OCI-LY3 (cell line): ENCODE measurements at regions not wholly inside any gene's neighbourhood (a gene's known extent, or its start where the extent isn't known, plus 50 kb on each side); places are given as distances from the start of the nearest gene placed in this dataset.

Experiments
- H2AFZ ChIP-seq: fragments of 200-600, 300-600 bp; shearing (Covaris generic); 2 replicates; pipeline ENCODE4 v1.6.0; 2014; ENCODE audit warnings: antibody characterized with exemption, low read depth, low read length
- H3K27ac ChIP-seq: fragments of 200-600, 300-600 bp; sonication (generic); 2 replicates; pipeline ENCODE4 v1.5.1; 2014; ENCODE audit warnings: mild to moderate bottlenecking, low read length, moderate library complexity, mixed read lengths
- H3K27me3 ChIP-seq: fragments of 200-600, 300-600 bp; sonication (generic); 2 replicates; pipeline ENCODE4 v1.6.1; 2014; ENCODE audit warnings: low read depth, low read length, mixed read lengths
- H3K36me3 ChIP-seq: fragments of 200-600, 300-600 bp; sonication (generic); replicated peaks from 2 replicates; pipeline ENCODE3; 2014; ENCODE audit warnings: low read depth, low read length, mixed read lengths
- H3K4me1 ChIP-seq: fragments of 300-600, 200-600 bp; sonication (generic); 2 replicates; pipeline ENCODE4 v1.6.1; 2014; ENCODE audit warnings: low read length, mixed read lengths
- H3K4me2 ChIP-seq: fragments of 200-600, 300-600 bp; sonication (generic); 2 replicates; pipeline ENCODE4 v1.6.1; 2014; ENCODE audit warnings: low read length, mixed read lengths
- H3K4me3 ChIP-seq: fragments of 300-600, 200-600 bp; sonication (generic); 2 replicates; pipeline ENCODE4 v1.5.1; 2014; ENCODE audit warnings: antibody characterized with exemption, mild to moderate bottlenecking, low read length, moderate library complexity
- H3K79me2 ChIP-seq: fragments of 300-600, 200-600 bp; shearing (Covaris generic); 2 replicates; pipeline ENCODE4 v1.6.1; 2014; ENCODE audit warnings: mild to moderate bottlenecking, low read length, mixed read lengths
- H3K9ac ChIP-seq: fragments of 300-600, 200-600 bp; shearing (Covaris generic); 2 replicates; pipeline ENCODE4 v1.6.0; 2014; ENCODE audit warnings: mild to moderate bottlenecking, low read length, moderate library complexity
- H3K9me3 ChIP-seq: fragments of 200-600, 300-600 bp; shearing (Covaris generic); 2 replicates; pipeline ENCODE4 v1.6.1; 2014; ENCODE audit warnings: low read length, mixed read lengths; ENCODE audit not compliant: insufficient read depth
- H4K20me1 ChIP-seq: fragments of 200-600, 300-600 bp; sonication (generic); 2 replicates; pipeline ENCODE4 v1.6.1; 2016; ENCODE audit warnings: low read length, mixed read lengths; ENCODE audit not compliant: insufficient read depth
- EZH2phosphoT487 ChIP-seq: fragments of 200-600 bp; shearing (Covaris generic); IDR thresholded peaks from 2 replicates; pipeline ENCODE4 v1.6.1; 2018; ENCODE audit warnings: antibody characterized with exemption, mixed run types, low read depth
- TF ChIP-seq, protein P1 (sequence below): fragments of 200-600, 300-600 bp; sonication (generic); IDR thresholded peaks from 2 replicates; pipeline ENCODE4 v1.5.1; 2014; ENCODE audit warnings: antibody characterized with exemption, low read length, low read depth

DNA sequence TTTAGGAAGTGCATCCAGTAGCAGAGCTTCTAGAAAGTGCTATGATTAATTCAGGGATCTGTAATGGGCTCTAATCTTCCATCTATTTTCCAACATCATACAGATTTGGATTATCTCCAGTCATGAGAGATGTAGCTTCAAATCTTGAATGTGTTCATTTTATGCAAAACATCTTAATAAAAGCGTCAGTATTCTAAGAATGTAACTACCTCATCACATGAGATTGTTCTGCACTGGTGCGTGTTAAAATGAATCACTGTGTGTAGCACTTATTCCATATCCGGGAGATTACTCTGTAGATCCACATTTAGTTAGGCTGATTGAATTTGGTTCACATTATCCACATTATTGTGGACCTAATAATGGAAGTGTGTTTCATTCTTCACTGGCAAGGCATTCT, 344.9 kb upstream of the CHRM2 start:
- TF ChIP-seq, protein P1, sequence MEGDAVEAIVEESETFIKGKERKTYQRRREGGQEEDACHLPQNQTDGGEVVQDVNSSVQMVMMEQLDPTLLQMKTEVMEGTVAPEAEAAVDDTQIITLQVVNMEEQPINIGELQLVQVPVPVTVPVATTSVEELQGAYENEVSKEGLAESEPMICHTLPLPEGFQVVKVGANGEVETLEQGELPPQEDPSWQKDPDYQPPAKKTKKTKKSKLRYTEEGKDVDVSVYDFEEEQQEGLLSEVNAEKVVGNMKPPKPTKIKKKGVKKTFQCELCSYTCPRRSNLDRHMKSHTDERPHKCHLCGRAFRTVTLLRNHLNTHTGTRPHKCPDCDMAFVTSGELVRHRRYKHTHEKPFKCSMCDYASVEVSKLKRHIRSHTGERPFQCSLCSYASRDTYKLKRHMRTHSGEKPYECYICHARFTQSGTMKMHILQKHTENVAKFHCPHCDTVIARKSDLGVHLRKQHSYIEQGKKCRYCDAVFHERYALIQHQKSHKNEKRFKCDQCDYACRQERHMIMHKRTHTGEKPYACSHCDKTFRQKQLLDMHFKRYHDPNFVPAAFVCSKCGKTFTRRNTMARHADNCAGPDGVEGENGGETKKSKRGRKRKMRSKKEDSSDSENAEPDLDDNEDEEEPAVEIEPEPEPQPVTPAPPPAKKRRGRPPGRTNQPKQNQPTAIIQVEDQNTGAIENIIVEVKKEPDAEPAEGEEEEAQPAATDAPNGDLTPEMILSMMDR, result no peak
- TF ChIP-seq EZH2phosphoT487, result no peak
- Histone ChIP-seq H4K20me1 (no peaks in the 10 kb centered on the region), H3K9me3 (no peaks in the 10 kb centered on the region), H3K4me1 (no peaks in the 10 kb centered on the region), H3K36me3 (no peaks in the 10 kb centered on the region), H3K27me3 (no peaks in the 10 kb centered on the region), H3K4me2 (no peak overlapping the region), H3K9ac (no peak overlapping the region), H3K4me3 (no peak overlapping the region), H3K27ac (no peak overlapping the region), H3K79me2 (no peaks in the 10 kb centered on the region), H2AFZ (no peak overlapping the region)

DNA sequence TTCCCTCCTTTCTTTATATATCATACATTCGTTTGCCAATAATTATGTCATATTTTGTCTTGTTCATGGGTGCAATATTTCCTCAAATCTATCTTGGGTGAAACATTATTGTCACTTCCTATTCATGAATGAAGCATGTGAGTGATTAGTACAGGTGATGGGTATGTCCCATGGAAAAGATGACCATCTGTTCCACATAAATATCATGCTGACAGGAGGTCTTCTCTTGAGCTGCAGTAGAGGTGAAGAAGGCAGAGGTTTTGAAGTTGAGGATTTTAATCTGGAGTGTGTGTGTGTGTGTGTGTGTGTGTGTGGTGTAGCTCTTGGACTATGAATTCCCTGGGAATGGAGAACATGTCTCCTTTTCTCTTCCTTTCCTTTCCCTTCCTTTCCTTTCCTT, 350.5 kb upstream of the CHRM2 start:
- no peaks in the 10 kb centered on the region for H3K4me1 ChIP-seq
- H3K27me3 ChIP-seq, result no peaks in the 10 kb centered on the region
- H4K20me1 ChIP-seq, result no peaks in the 10 kb centered on the region
- no peaks in the 10 kb centered on the region for H3K79me2 ChIP-seq
- no peak overlapping the region for H2AFZ ChIP-seq
- H3K36me3 ChIP-seq, result no peaks in the 10 kb centered on the region
- no peak overlapping the region for H3K4me3 ChIP-seq
- TF ChIP-seq, protein P1, result no peak
- no peak for TF ChIP-seq EZH2phosphoT487
- no peak overlapping the region for H3K27ac ChIP-seq
- H3K9me3 ChIP-seq, result no peaks in the 10 kb centered on the region
- no peak overlapping the region for H3K4me2 ChIP-seq
- H3K9ac ChIP-seq, result no peak overlapping the region

DNA sequence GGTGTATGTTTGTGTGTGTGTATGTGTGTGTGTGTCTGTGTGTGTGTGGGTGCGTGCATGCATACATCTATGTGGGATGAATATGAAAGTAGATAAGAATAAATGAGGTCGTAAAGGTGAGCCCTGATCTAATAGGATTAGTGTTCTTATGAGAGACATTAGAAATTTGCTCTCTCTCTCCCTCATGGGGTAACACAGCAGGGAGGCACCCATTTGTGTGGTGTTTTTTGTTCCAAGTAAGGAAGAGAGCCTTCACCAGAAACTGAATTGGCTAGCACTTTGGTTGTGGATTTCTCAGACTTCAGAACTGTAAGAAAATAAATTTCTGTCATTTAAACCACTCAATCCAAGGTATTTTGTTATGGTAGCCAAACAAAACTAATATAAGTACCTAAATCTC, 353.7 kb upstream of the CHRM2 start:
- H3K4me3 ChIP-seq, result no peak overlapping the region
- H3K27ac ChIP-seq, result no peak overlapping the region
- no peaks in the 10 kb centered on the region for H3K36me3 ChIP-seq
- H4K20me1 ChIP-seq, result no peaks in the 10 kb centered on the region
- H3K9me3 ChIP-seq, result no peaks in the 10 kb centered on the region
- TF ChIP-seq EZH2phosphoT487, result no peak
- TF ChIP-seq, protein P1, result no peak
- no peaks in the 10 kb centered on the region for H3K4me1 ChIP-seq
- no peak overlapping the region for H2AFZ ChIP-seq
- no peak overlapping the region for H3K4me2 ChIP-seq
- no peak overlapping the region for H3K9ac ChIP-seq
- H3K79me2 ChIP-seq, result no peaks in the 10 kb centered on the region
- no peaks in the 10 kb centered on the region for H3K27me3 ChIP-seq

DNA sequence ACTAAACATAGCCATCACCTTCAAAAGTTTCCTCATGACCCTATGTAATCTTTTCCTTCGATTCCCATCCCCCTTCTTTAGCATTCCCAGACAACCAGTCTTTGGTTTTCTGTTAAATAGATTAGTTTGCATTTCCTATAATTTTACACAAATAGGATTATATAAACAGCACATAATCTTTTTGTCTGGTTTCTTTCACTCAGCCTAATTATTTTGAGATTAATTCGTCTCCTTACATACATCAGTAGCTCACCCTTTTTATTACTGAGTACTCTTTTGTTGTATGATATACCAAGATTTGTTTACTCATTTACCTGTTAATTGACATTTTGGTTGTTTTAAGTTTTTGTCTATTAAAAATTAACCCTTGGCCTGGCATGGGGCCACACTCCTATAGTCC, 354.7 kb upstream of the CHRM2 start:
- H3K36me3 ChIP-seq, result no peaks in the 10 kb centered on the region
- H3K27me3 ChIP-seq, result no peaks in the 10 kb centered on the region
- no peak overlapping the region for H2AFZ ChIP-seq
- TF ChIP-seq, protein P1, result no peak
- TF ChIP-seq EZH2phosphoT487, result no peak
- no peaks in the 10 kb centered on the region for H3K79me2 ChIP-seq
- H3K4me3 ChIP-seq, result no peak overlapping the region
- H3K9ac ChIP-seq, result no peak overlapping the region
- no peaks in the 10 kb centered on the region for H4K20me1 ChIP-seq
- no peak overlapping the region for H3K4me2 ChIP-seq
- H3K4me1 ChIP-seq, result no peaks in the 10 kb centered on the region
- no peak overlapping the region for H3K27ac ChIP-seq
- no peaks in the 10 kb centered on the region for H3K9me3 ChIP-seq
